Activated T-cell treated with anti-CD3 and anti-CD28 coated beads for 48 hours (primary cell): ENCODE measurements at regions not wholly inside any gene's neighbourhood (a gene's known extent, or its start where the extent isn't known, plus 50 kb on each side); places are given as distances from the start of the nearest gene placed in this dataset.

Experiments
- DNase-seq: peaks from one replicate; pipeline ENCODE4 v3.0.0-alpha.2; 2020; ENCODE audit warnings: low read depth

GRCh38 chr12:14153803-14154202 lies 172.4 kb upstream of the GRIN2B start:
- DNase-seq, result no peak

- DNase-seq, result no peak
Measured at GRCh38 chr12:14156606-14157005, 175.2 kb upstream of the GRIN2B start.

GRCh38 chr12:14157088-14157747 lies 175.8 kb upstream of the GRIN2B start:
- no peak for DNase-seq

- DNase-seq, result no peak
Measured at GRCh38 chr12:14164266-14164665, 182.9 kb upstream of the GRIN2B start.

- DNase-seq, result peak; percentile 8
Measured at GRCh38 chr12:14167005-14167628, 185.7 kb upstream of the GRIN2B start.

- no peak for DNase-seq
Measured at GRCh38 chr12:14169281-14169680, 187.9 kb upstream of the GRIN2B start.

GRCh38 chr12:14171106-14171505 lies 189.7 kb upstream of the GRIN2B start:
- no peak for DNase-seq

- no peak for DNase-seq
Measured at GRCh38 chr12:14175206-14175605, 190.3 kb upstream of the ATF7IP start.

- no peak for DNase-seq
Measured at GRCh38 chr12:14185427-14186192, 179.9 kb upstream of the ATF7IP start.

- no peak for DNase-seq
Measured at GRCh38 chr12:14186193-14186502, 179.3 kb upstream of the ATF7IP start.

GRCh38 chr12:14187002-14187401 lies 178.5 kb upstream of the ATF7IP start:
- no peak for DNase-seq

GRCh38 chr12:14187966-14188365 lies 177.5 kb upstream of the ATF7IP start:
- no peak for DNase-seq

GRCh38 chr12:14188744-14189143 lies 176.7 kb upstream of the ATF7IP start:
- DNase-seq, result no peak

GRCh38 chr12:14190694-14191093 lies 174.8 kb upstream of the ATF7IP start:
- no peak for DNase-seq

- no peak for DNase-seq
Measured at GRCh38 chr12:14191612-14192011, 173.9 kb upstream of the ATF7IP start.

GRCh38 chr12:14193639-14194038 lies 171.8 kb upstream of the ATF7IP start:
- no peak for DNase-seq

- no peak for DNase-seq
Measured at GRCh38 chr12:14194572-14194971, 170.9 kb upstream of the ATF7IP start.

GRCh38 chr12:14199455-14200198 lies 165.9 kb upstream of the ATF7IP start:
- no peak for DNase-seq

GRCh38 chr12:14200598-14200997 lies 164.9 kb upstream of the ATF7IP start:
- DNase-seq, result no peak

- no peak for DNase-seq
Measured at GRCh38 chr12:14201291-14201690, 164.2 kb upstream of the ATF7IP start.

- no peak for DNase-seq
Measured at GRCh38 chr12:14207905-14208551, 157.5 kb upstream of the ATF7IP start.

- DNase-seq, result no peak
Measured at GRCh38 chr12:14211947-14212387, 153.5 kb upstream of the ATF7IP start.
